GM23338 (cell line): ENCODE measurements at regions not wholly inside any gene's neighbourhood (a gene's known extent, or its start where the extent isn't known, plus 50 kb on each side); places are given as distances from the start of the nearest gene placed in this dataset.
"Not testable (repeated sequence)": the region's sequence is repeated elsewhere in the genome, so short reads cannot be mapped to it uniquely, and the experiment has no call there.

Source experiments
- ATAC-seq: fragments of 200-7000 bp; cut with Tn5 transposase; 3 replicates; pipeline ENCODE4 v1.9.1; 2020
- DNase-seq: peaks from one replicate; pipeline ENCODE4 v3.0.0-alpha.2; 2015; ENCODE audit warnings: low spot score
- H2AFZ ChIP-seq: fragments of 200-600 bp; sonication (generic); 2 replicates; pipeline ENCODE4 v1.8.0; 2016; ENCODE audit warnings: antibody characterized with exemption, mild to moderate bottlenecking, moderate library complexity
- H3F3A ChIP-seq: fragments of 200-600 bp; sonication (generic); replicated peaks from 2 replicates; pipeline ENCODE4 v1.8.0; 2017; ENCODE audit warnings: antibody characterized with exemption, mixed run types, low read depth
- H3K27ac ChIP-seq: fragments of 200-600 bp; sonication (generic); 2 replicates; pipeline ENCODE4 v1.6.1; 2016; ENCODE audit warnings: low read depth
- H3K27me3 ChIP-seq: fragments of 200-600 bp; sonication (generic); 2 replicates; pipeline ENCODE4 v1.8.0; 2016; ENCODE audit warnings: mild to moderate bottlenecking, mixed run types, moderate library complexity; ENCODE audit not compliant: insufficient read depth
- H3K36me3 ChIP-seq: fragments of 200-600 bp; sonication (generic); 2 replicates; pipeline ENCODE4 v1.8.0; 2016; ENCODE audit warnings: mild to moderate bottlenecking; ENCODE audit not compliant: insufficient read depth
- H3K4me1 ChIP-seq: fragments of 200-600 bp; sonication (generic); 2 replicates; pipeline ENCODE4 v1.8.0; 2016; ENCODE audit warnings: mild to moderate bottlenecking, moderate library complexity; ENCODE audit not compliant: insufficient read depth
- H3K4me2 ChIP-seq: fragments of 200-600 bp; sonication (generic); 2 replicates; pipeline ENCODE4 v1.7.1; 2017; ENCODE audit warnings: mixed run types
- H3K4me3 ChIP-seq: fragments of 200-600 bp; sonication (generic); 2 replicates; pipeline ENCODE4 v1.6.1; 2016; ENCODE audit warnings: mixed run types
- H3K79me2 ChIP-seq: fragments of 200-600 bp; sonication (generic); replicated peaks from 2 replicates; pipeline ENCODE4 v1.8.0; 2017; ENCODE audit warnings: mild to moderate bottlenecking; ENCODE audit not compliant: insufficient read depth
- H3K9me2 ChIP-seq: fragments of 200-600 bp; sonication (generic); 2 replicates; pipeline ENCODE4 v1.8.0; 2017; ENCODE audit not compliant: insufficient read depth
- H4K20me1 ChIP-seq: fragments of 200-600 bp; sonication (generic); replicated peaks from 2 replicates; pipeline ENCODE4 v1.8.0; 2017; ENCODE audit warnings: mild to moderate bottlenecking; ENCODE audit not compliant: insufficient read depth
- H3K27ac Mint-ChIP-seq: 2 replicates; pipeline ENCODE4 v1.8.0; 2020; ENCODE audit warnings: inconsistent platforms, mild to moderate bottlenecking, moderate library complexity, mixed read lengths
- H3K27me3 Mint-ChIP-seq: 3 replicates; pipeline ENCODE4 v1.8.0; 2022; ENCODE audit warnings: low read depth, mild to moderate bottlenecking, moderate library complexity, mixed read lengths, inconsistent platforms; ENCODE audit not compliant: insufficient read depth, poor library complexity
- H3K36me3 Mint-ChIP-seq: 3 replicates; pipeline ENCODE4 v1.8.0; 2021; ENCODE audit warnings: low read depth, mild to moderate bottlenecking, inconsistent platforms, moderate library complexity, mixed read lengths
- H3K4me1 Mint-ChIP-seq: 3 replicates; pipeline ENCODE4 v1.8.0; 2020; ENCODE audit warnings: mild to moderate bottlenecking, inconsistent platforms, mixed read lengths
- H3K4me3 Mint-ChIP-seq: 3 replicates; pipeline ENCODE4 v1.8.0; 2021; ENCODE audit warnings: moderate library complexity, mild to moderate bottlenecking, inconsistent platforms, mixed read lengths
- H3K9me3 Mint-ChIP-seq: 3 replicates; pipeline ENCODE4 v1.8.0; 2020; ENCODE audit warnings: moderate library complexity, mild to moderate bottlenecking, inconsistent platforms, mixed read lengths

DNA sequence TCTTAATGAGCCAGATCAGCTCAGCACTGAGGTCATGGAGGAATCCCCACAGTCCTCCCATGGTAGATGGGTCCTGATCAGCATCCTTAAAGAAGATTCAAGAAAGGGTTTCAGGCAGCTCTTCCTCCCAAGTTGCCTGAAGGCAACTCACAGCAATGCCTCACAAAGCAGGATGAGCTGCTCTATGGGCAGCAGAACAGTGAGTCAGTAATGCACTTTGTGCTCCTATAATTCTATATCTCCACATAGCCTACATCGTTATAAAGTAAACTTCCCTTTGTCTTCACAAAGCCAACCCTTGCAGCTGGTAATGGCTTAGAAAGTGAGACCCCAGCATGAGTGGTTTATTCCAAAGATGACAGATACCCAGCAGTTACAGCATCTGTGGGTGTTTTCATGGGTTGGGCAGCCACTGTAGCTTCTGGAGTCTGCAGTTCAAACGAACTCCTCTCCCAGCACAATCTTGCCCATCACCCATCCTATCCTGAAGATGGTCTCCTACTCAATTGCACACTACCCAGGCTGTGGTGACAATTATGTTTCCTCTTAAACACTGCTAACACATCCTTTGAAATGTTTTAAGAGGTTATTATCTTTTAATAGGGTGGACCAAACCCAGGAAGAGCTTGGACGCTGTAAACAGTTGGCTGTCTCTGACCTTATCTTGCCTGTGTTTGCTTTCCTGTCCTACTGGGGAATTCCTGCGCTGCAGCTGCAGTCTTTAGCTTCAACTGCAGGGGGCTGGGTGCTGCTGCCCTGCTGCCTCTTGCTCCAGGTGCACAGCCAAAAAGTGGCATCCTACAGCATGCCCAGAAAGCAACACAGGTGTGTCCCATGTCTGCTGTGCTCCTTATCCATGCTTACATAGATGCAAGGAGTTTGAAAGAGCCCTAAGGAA is 286.9 kb downstream of the ANAPC1 start:
- H3K36me3 Mint-ChIP-seq, H3K9me2 ChIP-seq, H4K20me1 ChIP-seq, H3K27ac ChIP-seq, H3K36me3 ChIP-seq, H3K4me1 Mint-ChIP-seq, H3K4me3 Mint-ChIP-seq, H3K79me2 ChIP-seq, H2AFZ ChIP-seq, H3K4me1 ChIP-seq, H3K4me2 ChIP-seq, DNase-seq, H3K4me3 ChIP-seq, H3K27me3 Mint-ChIP-seq, H3K27me3 ChIP-seq, H3K27ac Mint-ChIP-seq, H3K9me3 Mint-ChIP-seq, H3F3A ChIP-seq: not testable (repeated sequence)
- peak; percentile 98 for ATAC-seq

DNA sequence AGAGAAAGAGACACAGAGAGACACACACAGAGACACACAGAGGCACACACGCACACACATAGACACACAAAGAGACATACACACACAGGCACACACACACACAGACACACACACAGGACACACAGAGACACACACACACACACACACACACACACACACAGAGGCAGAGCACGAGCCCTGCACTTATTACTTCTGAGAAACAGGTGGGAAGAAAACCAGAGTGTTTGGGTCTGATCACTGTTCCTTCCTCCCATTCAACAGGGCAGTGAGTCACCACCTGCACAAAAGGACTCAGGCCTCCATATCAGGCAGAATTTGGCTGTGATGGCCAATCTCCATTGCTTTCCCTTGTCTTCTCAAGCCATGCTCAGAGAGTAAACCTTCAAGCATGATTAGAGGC is 285.0 kb downstream of the ANAPC1 start:
- not testable (repeated sequence) for H3K4me3 Mint-ChIP-seq, H3K4me3 ChIP-seq, ATAC-seq

DNA sequence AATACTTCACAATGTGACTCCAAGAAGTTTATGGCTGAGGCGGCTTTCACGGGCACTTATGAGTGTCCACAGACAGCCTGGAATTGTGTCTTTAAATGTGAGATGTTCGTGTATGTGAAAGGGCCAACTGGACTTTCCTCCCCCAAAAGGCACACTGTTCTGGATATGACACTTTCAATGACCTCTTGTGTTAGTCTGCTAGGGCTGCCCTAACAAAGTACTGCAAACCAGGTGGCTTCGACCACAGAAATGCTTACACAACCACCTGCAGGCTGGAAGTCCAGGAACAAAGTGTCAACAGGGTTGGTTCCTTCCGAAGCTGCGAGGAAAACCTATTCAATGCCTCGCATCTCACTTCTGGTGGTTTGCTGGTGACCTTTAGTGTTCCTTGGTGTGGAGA is 281.7 kb downstream of the ANAPC1 start:
- not testable (repeated sequence) for H3K27me3 ChIP-seq, H3K27me3 Mint-ChIP-seq, H3K79me2 ChIP-seq, H3K9me2 ChIP-seq, H2AFZ ChIP-seq, H3K4me1 ChIP-seq, H3K27ac Mint-ChIP-seq, H3F3A ChIP-seq, ATAC-seq, H3K36me3 ChIP-seq, H3K9me3 Mint-ChIP-seq, H3K36me3 Mint-ChIP-seq, H3K4me3 Mint-ChIP-seq, H4K20me1 ChIP-seq, H3K4me2 ChIP-seq, H3K4me3 ChIP-seq, H3K27ac ChIP-seq, H3K4me1 Mint-ChIP-seq, DNase-seq

More for the DNA sequence above, 285.0 kb downstream of the ANAPC1 start:
- not testable (repeated sequence) for H3K27me3 ChIP-seq, H4K20me1 ChIP-seq, H3K9me2 ChIP-seq, H3K27me3 Mint-ChIP-seq, H3K4me1 ChIP-seq, H3K27ac Mint-ChIP-seq, H3K27ac ChIP-seq, H3F3A ChIP-seq, H3K4me2 ChIP-seq, DNase-seq, H2AFZ ChIP-seq, H3K36me3 ChIP-seq, H3K36me3 Mint-ChIP-seq, H3K9me3 Mint-ChIP-seq, H3K79me2 ChIP-seq, H3K4me1 Mint-ChIP-seq

DNA sequence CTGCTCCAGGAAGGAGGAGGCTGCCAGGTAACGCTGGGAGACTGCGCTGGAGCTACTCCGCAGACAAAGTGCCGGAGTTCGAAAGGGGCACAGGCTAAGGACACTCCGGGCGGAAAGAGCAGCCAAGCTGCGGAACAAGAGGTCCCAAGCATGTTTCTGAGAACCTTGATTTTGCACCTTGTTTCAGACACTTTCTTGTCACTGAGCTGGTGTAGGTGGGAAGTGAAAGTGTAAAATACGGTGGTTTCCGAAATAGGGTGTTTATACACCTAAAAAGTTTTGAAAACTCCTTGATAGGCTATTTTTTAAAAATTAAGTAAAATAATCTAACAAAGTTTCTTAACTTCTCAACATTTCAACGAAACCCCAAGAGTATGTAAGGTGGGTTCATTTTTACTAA is 278.2 kb downstream of the ANAPC1 start:
- H4K20me1 ChIP-seq, H3K36me3 ChIP-seq, ATAC-seq, H3K4me3 Mint-ChIP-seq, H3K27me3 ChIP-seq, H3K4me3 ChIP-seq, H3K4me2 ChIP-seq, H3K27ac Mint-ChIP-seq, H3F3A ChIP-seq, DNase-seq, H3K27ac ChIP-seq, H3K9me3 Mint-ChIP-seq, H3K4me1 ChIP-seq, H3K4me1 Mint-ChIP-seq, H3K36me3 Mint-ChIP-seq, H3K27me3 Mint-ChIP-seq, H2AFZ ChIP-seq, H3K79me2 ChIP-seq, H3K9me2 ChIP-seq: not testable (repeated sequence)

DNA sequence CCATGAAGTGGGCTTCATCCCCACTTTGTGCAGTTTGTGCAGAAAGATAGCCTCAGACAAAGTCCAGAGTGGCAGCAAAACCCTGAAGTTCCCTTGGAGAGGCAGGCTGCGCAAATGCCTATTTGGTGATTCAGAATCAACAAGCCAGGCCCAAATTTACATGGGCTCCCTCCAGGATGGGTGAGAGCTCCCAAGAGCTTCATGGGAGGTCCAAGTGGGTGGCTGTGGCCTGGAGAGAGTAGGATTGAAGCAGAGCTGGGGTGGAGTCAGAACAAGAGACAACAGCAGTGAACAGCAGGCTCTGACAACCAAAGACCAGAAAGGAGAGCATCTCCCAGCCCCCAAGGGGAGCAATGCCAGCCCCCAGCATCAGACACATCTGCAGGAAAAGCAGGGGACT is 277.4 kb downstream of the ANAPC1 start:
- not testable (repeated sequence) for DNase-seq, H3K9me2 ChIP-seq, H4K20me1 ChIP-seq, H3K4me1 Mint-ChIP-seq, H3K27ac Mint-ChIP-seq, H3K27me3 Mint-ChIP-seq, H3K36me3 ChIP-seq, H3K4me3 Mint-ChIP-seq, H3K4me3 ChIP-seq, ATAC-seq, H2AFZ ChIP-seq, H3K9me3 Mint-ChIP-seq, H3K36me3 Mint-ChIP-seq, H3K79me2 ChIP-seq, H3K27me3 ChIP-seq, H3K4me2 ChIP-seq, H3F3A ChIP-seq, H3K4me1 ChIP-seq, H3K27ac ChIP-seq

DNA sequence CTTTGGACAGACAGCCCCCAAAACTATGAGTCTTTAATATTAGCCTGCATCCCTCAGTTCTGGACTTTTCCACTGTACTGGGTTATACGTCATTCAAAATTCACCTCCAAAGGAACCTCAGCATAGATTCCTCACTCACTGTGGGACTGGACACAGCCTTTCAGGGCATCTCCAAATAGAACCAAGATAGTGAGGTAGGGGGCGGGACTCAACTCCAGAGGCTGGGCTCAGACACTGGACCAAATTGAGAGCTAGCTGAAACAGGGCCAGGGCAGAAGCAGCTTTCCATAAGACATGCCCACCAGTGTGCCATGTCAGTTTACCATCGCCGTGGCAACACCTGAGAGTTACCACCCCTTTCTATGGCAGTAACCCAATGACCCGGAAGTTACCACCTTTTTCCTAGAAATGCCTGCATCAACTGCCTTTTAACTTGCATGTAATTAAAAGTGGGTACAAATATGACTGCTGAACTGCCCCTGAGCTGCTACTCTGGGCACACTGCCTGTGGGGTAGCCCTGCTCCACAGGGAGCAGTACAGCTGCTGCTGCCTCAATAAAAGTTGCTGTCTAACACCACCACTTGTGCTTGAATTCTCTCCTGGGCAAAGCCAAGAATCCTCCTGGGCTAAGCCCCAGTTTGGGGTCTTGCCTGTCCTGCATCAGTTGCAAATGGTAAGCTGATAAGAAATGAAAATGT is 274.7 kb downstream of the ANAPC1 start:
- H3K9me3 Mint-ChIP-seq, H3K79me2 ChIP-seq, H3K4me1 Mint-ChIP-seq, H2AFZ ChIP-seq, H3K4me1 ChIP-seq, H3K27ac Mint-ChIP-seq, H3K27me3 ChIP-seq, H3K36me3 ChIP-seq, H3K9me2 ChIP-seq, H3K4me3 ChIP-seq, H3K36me3 Mint-ChIP-seq, H3K4me2 ChIP-seq, H4K20me1 ChIP-seq, H3K27me3 Mint-ChIP-seq, H3K27ac ChIP-seq, H3F3A ChIP-seq, DNase-seq, H3K4me3 Mint-ChIP-seq, ATAC-seq: not testable (repeated sequence)
